GM19467 (cell line): ENCODE measurements at regions not wholly inside any gene's neighbourhood (a gene's known extent, or its start where the extent isn't known, plus 50 kb on each side); places are given as distances from the start of the nearest gene placed in this dataset.

Experiments used
- ATAC-seq: cut with Tn5 transposase; IDR thresholded peaks from one replicate; pipeline ENCODE4 v1.9.1; 2021; ENCODE audit warnings: mild to moderate bottlenecking, moderate library complexity; ENCODE audit not compliant: unreplicated experiment

DNA sequence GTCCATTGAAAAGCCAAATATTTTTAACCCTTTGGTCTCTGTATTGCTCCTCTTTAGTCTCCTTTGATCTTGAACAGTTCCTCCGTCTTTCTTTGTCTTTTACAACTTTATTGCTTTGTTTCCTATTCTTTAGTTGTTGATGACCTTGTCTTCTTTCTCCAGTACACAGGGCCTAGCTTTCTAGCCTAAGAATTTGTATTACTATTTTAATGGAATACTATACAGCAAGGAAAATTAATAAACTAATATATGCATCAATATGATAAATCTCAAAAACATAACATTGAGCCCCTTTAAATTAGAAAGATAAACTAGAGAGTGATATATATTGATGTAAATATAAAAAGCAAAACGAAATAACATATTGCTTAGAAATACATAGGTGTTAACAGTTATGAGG, 88.7 kb downstream of the NR1D2 start:
- no peak for ATAC-seq

DNA sequence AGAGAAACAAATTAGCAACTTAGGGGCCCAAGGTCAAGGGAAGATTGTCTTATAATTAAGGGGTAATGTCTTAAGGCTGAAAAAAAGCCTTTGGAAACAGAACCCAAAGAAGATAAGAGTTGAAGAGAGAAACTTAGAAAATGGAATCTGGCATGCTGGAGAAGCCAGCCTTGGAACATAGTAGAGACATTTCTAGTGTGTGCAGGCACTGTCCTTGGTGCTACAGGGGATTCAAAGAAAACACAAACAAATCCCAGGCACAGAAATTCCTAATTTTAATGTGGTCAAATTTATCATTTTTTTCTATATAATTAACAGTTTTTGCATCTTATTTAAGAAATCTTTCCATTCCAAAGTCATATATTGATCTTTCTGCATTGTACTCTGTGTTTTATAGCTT, 89.4 kb downstream of the NR1D2 start:
- ATAC-seq: no peak

DNA sequence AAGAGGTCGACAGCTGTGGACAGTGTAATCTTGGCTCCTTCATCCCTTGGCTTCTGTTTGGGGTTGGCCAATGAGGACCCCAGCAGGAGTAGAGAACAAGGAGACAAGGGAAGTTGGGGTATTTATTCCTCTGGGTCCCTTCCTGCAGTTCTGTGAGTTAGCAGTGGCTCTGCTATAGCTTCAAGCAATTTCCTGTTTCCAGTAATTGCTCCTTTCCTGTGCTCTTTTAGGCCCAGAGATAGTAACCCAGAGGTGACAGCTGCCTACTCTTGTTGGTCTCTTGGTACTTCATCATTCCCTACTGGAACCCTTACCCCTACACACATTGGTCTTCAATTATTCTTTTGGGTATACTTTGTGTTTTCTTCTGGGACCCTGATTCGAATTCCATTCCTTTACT, 92.9 kb downstream of the NR1D2 start:
- no peak for ATAC-seq

DNA sequence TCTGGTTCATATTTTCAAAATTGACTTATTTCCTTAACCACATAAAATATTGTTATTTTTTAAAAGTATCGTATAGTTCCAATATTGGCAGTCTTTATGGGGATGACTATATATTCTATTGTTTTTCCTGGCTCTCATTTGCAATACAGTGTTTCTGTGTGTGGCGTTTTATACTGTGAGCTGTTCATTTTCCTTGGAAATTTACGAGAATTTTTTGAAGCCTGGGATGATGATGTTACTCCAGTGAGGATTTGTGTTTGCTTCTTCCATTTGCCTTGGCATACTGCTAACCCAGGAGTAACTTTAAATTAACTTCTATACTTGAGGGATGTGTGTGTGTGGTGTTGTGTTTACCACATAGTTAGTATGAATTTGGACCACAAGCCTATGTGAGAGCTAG, 95.2 kb downstream of the NR1D2 start:
- ATAC-seq: no peak

DNA sequence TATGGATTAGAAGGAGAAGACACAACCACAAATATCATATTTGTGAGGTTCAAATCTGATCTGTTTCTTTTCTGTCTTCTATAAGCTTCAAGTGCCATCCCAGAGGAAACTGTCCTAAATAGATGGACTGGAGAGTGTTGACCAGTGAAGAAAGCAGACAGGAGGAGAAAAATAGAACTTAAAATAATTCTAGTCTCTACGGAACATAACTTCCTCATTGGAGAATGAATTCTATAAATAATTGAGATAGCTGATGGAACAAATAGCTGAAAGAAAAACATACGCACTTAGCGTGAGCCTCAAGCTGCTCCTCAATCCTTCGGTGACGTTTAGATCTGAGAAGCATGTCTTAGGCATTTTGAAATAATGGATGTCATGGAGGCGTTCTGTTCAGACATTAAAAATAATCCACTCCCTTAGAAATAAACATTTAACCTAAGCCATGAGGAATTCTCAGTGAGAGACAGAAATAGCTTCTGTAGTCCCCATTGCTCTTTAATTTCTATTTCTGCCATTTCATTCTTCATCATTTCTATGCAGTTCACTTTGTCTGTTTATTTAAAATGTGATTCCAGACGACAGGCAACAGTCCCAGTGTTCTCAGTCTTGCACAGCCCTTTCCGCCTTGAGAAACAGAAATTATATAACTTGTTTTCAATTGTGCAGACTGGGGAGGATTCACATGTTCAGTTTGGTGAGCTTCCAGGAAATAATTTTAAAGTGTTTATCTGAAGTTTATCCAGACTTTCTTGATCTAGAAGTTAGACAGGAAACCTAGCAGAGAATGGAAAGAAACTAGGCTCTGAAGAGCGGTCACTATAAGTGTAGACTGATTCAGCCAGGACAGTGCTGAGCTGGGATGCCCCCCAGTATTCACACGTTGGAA, 97.3 kb downstream of the NR1D2 start:
- ATAC-seq: no peak

DNA sequence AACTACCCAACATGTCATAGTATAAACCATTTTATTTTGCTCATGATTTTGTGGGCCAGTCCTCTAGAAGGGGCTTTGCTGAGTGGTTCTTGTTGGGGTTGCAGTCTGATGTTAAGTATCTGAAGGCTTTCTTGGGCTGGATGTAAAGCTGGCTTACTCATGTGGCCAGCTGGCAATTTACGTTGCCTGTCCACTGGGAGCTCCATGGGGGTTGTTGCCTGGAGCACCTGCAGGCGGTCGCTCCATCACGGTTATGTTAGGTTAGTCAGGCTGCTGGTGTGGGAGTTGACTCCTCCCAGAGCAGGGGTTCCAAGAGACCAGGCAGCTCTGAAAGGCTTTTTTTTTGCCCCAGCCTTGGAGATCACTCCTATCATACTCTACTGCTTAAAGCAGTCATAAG, 98.1 kb downstream of the NR1D2 start:
- ATAC-seq: no peak

DNA sequence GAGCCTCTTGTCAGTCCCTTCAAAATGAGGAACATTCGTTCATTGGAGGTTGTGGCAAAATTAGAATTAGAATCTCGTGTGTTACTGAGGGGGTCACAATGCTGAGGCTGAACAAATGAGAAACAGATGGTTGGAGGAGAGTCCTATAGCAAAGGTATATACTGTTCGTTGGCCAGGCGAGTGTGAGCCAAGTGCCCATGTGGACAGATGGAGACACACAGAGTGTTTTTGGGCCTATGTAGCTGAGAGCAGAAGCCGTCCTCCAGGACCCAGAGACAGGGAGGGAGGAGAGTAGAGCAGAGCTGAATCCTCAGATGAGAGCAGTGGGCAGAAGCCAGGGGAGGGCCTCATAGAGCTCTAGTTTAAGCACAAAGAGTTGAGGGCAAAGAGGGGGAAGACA, 98.9 kb downstream of the NR1D2 start:
- no peak for ATAC-seq

DNA sequence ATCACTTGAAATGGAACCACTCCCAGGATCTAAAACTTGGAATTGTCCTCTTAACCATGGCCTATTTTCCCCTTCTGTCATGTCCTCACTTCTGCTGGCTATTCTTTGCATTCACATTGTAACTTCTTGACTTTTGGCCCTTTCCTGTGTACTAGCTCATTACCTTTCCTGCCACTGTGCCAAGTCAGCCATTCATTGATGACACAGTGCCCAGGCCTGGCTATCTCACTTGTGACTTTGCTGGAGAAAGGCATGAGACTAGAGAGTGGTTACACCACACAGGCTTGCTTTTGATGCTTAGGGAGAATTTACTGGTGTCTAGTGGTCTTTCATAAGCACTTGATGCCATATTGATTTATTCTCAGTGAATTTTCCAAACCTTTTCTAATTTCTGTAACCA, 101.1 kb downstream of the NR1D2 start:
- no peak for ATAC-seq

DNA sequence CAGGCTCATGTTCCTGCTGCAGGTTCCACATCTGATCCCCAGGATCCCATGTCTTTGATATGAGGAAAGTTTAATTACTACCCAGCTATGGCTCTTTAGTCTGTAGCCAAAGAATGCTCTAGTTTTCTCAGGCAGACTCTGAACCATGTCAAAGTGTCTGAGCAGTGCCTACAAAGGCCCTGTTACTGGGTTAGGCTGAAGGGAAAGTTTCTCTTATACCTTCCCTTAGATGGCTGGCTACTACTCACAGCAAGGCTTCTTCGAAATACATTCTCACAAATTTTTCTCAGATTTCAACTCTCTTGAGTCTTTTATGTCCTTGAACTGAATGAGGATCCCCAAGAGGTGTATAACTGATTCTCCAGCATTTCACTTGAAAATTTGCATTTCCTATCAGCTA, 102.4 kb downstream of the NR1D2 start:
- ATAC-seq: peak; percentile 29

DNA sequence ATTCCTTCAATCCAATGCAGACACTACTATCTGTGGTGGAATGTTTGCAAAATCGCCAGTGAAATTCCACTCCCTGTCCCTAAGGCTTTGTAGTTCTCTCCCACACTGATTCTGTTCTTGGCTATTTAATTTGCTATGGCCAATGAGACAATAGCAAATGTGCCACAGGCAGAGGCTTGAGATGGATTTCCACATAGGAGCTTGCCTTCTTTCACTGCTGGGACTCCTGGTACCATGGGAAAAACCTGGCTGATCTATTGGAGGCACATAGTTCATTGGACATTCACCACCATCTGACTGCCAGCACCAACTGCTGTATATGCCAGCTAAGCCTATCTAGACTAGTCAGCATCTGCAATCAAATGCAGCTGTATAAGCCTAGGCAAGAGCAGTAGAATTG, 103.8 kb downstream of the NR1D2 start:
- no peak for ATAC-seq

DNA sequence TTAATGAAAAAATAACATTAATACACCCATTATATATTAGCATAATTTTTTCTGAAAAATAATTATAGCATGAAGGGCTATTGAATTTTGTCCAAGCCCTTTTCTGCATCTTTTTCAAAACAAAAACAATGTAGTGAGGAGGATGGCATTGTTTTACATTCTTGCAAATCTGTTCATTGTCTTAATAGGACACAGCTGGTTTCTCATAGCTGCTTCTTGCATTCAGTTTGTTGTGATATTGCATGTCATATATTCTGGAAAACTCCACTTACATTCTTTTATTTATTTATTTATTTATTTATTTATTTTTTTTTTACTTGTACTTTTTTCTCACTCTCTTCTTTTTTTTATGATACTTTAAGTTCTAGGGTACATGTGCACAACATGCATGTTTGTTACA, 107.4 kb downstream of the NR1D2 start:
- no peak for ATAC-seq

DNA sequence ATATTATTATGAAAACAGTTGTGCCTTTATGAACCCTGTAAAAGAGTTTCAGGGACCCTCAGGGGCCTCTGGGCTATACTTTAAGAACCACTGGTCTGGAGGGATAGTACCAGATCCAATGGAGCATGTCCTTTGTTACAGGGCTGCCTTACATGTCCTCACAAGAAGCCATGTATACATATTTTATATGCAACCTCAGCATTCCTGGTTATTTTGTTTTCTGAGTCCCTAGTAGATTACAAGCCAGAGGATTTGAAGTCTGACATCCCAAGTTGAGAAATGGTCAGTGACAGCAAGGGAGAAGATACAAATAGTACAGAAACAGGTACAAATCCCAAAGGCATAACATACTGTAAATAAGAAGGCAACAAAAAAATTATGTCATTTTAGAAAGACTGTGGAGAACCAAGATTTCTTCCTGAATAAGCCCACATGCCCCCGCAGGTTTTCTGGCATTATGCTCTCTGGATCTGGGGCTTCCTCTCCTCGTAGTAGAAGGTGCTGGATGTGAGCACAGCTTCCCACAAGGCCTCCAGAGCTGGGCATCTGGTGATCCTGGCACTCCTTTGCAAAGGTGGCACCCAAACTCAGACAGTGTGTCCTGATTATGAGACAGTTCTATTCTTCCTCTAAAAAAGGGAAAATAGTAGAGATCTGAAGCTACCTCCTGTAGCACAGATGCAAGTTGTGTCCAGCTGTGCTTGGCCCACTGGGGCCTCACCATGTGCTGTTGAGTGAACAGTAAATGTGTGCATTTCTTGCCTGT, 114.0 kb downstream of the NR1D2 start:
- no peak for ATAC-seq

DNA sequence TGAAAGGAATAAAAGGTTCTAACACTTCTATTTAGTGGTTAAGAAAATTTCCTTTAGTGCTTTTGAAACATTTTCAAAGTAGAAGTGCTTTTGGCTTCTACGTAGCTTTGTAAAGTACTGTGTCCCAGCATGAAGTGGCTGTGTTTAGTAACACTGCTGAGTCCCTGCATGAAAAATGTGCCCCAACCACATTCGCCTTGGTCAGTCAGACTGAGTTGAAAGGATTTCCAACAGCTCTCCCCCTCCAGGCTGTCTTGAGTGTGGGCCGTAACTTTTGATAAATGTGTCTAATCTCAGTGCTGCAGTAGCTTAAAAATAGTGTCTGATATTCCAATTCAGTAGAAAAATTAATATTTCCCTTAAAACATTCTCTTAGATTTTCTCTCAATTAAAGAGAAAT, 115.0 kb downstream of the NR1D2 start:
- ATAC-seq: no peak

DNA sequence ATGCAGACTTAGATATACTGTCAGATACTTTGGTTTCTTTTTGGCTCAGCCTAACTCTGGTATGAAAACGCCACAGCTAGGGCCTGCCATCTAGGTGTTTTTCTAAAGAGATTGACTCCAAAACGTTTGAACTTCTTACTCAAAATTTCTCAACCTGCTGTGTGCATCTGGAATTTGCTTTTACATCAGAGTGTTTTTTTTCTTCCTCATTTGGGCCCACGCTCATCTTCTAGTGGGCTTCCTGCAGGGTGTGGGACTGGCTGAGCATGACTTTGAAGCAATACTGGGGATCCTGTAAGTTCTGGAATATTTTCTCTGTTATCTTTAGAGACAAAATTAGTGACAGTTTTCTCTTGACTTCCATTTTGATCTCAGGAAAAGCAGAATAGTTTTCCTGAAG, 117.8 kb downstream of the NR1D2 start:
- ATAC-seq: no peak
